ENCODE measurements at regions not wholly inside any gene's neighbourhood (a gene's known extent, or its start where the extent isn't known, plus 50 kb on each side); places are given as distances from the start of the nearest gene placed in this dataset.
"Not testable (repeated sequence)": the region's sequence is repeated elsewhere in the genome, so short reads cannot be mapped to it uniquely, and the experiment has no call there.

GRCh38 chr1:94754570-94754969 lies 65.6 kb upstream of the SLC44A3 start:
- H3K4me1 Mint-ChIP-seq (ENCODE audit: low read depth, unreplicated experiment): peaks cover 7% of the 10 kb centered on the region
- peaks cover 8% of the 10 kb centered on the region for H3K9me3 Mint-ChIP-seq (ENCODE audit: unreplicated experiment)
- intact Hi-C loops (cut with micrococcal nuclease; ENCODE audit: unreplicated experiment): no loop called here

DNA sequence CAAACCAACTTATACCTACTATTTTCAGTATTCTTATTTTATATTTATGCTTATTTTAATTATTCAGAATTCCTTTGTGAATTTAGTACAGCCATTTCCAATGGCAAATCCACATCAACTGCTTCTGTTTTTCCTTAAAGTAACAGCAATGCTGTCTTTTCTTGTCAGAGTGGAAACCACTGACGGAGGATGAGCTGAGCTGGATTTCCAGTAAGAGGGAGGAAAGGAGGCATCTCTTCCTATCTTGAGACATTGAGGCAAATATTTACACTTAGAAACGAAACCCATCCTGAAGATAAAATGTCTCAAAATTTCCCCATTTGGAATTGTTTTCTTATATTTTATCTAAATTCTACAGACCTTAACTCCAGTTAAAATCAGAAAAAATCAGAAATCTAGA lies 66.1 kb upstream of the SLC44A3 start:
- Histone ChIP-seq H3K4me3 (ENCODE audit: low read depth, low read length) (no peak overlapping the region), H3K36me3 (ENCODE audit: control insufficient read depth, insufficient read depth, low read length) (no peaks in the 10 kb centered on the region), H3K27me3 (replicated peaks; ENCODE audit: control insufficient read depth, insufficient read depth, low read length) (no peaks in the 10 kb centered on the region), H3K4me1 (no peaks in the 10 kb centered on the region), H3K9me3 (no peaks in the 10 kb centered on the region)
- POLR2A ChIA-PET: no interaction called here
- no peak for DNase-seq
- Mint-ChIP-seq H3K27ac (ENCODE audit: unreplicated experiment) (no peak overlapping the region), H3K36me3 (ENCODE audit: insufficient read depth, unreplicated experiment) (no peaks in the 10 kb centered on the region), H3K4me1 (ENCODE audit: low read depth, unreplicated experiment) (peaks cover 7% of the 10 kb centered on the region), H3K27me3 (ENCODE audit: insufficient read depth, unreplicated experiment) (no peaks in the 10 kb centered on the region), H3K4me3 (ENCODE audit: unreplicated experiment) (no peak overlapping the region), H3K9me3 (ENCODE audit: unreplicated experiment) (peaks cover 10% of the 10 kb centered on the region)
- no TSS peak for BruUV-seq (replicated peaks)
- CTCF ChIA-PET: no interaction called here
- TF ChIP-seq CTCF (IDR thresholded peaks at IDR 0.05; ENCODE audit: insufficient read depth in 1 of 2, low read depth in 1 of 2, low read length in 1 of 2, severe bottlenecking in 1 of 2, unreplicated experiment in 1 of 2): no peak
- intact Hi-C loops (cut with micrococcal nuclease; ENCODE audit: unreplicated experiment): no loop called here

More at GRCh38 chr1:94754570-94754969, 65.6 kb upstream of the SLC44A3 start:
- no peaks in the 10 kb centered on the region for H3K27me3 Mint-ChIP-seq (ENCODE audit: insufficient read depth, unreplicated experiment)
- no peak overlapping the region for H3K27ac Mint-ChIP-seq (ENCODE audit: unreplicated experiment)
- Histone ChIP-seq H3K4me3 (ENCODE audit: low read depth, low read length) (no peak overlapping the region), H3K36me3 (ENCODE audit: control insufficient read depth, insufficient read depth, low read length) (no peaks in the 10 kb centered on the region), H3K4me1 (no peaks in the 10 kb centered on the region), H3K27me3 (replicated peaks; ENCODE audit: control insufficient read depth, insufficient read depth, low read length) (no peaks in the 10 kb centered on the region), H3K9me3 (no peaks in the 10 kb centered on the region)
- H3K36me3 Mint-ChIP-seq (ENCODE audit: insufficient read depth, unreplicated experiment): no peaks in the 10 kb centered on the region
- H3K4me3 Mint-ChIP-seq (ENCODE audit: unreplicated experiment): no peak overlapping the region
- ChIA-PET CTCF (no interaction called here), POLR2A (no interaction called here)
- DNase-seq: no peak
- BruUV-seq (replicated peaks): no TSS peak
- TF ChIP-seq CTCF (IDR thresholded peaks at IDR 0.05; ENCODE audit: insufficient read depth in 1 of 2, low read depth in 1 of 2, low read length in 1 of 2, severe bottlenecking in 1 of 2, unreplicated experiment in 1 of 2): no peak

DNA sequence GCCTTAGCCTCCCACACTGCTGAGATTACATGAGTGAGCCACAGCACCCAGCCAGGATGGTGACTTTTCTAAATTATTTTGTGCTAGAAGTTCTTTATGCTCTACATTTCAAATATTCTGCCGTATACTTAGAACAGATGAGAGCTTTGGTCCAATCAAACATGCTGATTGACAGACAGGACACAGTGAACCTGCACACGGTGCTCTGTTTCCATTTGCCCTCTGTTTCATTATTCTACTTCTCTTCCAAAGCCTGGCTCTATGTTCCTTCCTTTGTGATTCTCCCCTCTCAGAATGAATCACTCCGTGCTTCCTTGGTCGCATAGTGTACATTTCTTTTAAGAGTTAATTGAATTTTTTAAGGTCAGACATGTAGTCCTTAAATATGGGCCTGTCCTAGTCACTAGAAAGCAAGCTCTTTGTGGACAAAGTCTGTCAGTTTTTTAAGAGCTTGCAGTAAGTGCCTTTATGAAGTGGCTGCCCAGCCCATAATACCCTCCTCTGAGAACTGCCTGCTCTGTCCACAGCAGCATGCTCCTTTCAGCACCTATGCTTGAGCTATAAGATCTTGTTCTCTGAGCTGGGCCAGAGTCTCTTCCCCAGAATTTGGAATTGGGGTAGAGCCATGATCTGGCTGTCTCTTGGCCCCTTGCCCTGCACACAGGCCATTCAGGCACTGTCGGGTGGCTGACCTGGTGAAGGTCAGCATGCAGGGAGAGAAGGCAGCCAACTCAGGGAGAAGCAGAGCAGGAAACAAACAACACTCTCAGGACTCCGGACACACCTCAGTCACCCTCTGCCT lies 66.8 kb upstream of the SLC44A3 start:
- intact Hi-C loops (cut with micrococcal nuclease; ENCODE audit: unreplicated experiment): no loop called here
- Histone ChIP-seq H3K4me3 (ENCODE audit: low read depth, low read length) (no peak overlapping the region), H3K4me1 (no peaks in the 10 kb centered on the region), H3K9me3 (no peaks in the 10 kb centered on the region), H3K36me3 (ENCODE audit: control insufficient read depth, insufficient read depth, low read length) (no peaks in the 10 kb centered on the region), H3K27me3 (replicated peaks; ENCODE audit: control insufficient read depth, insufficient read depth, low read length) (no peaks in the 10 kb centered on the region)
- no peak overlapping the region for H3K4me3 Mint-ChIP-seq (ENCODE audit: unreplicated experiment)
- no peak for DNase-seq
- peaks cover 10% of the 10 kb centered on the region for H3K9me3 Mint-ChIP-seq (ENCODE audit: unreplicated experiment)
- H3K36me3 Mint-ChIP-seq (ENCODE audit: insufficient read depth, unreplicated experiment): no peaks in the 10 kb centered on the region
- H3K27ac Mint-ChIP-seq (ENCODE audit: unreplicated experiment): no peak overlapping the region
- ChIA-PET CTCF (no interaction called here), POLR2A (no interaction called here)
- H3K4me1 Mint-ChIP-seq (ENCODE audit: low read depth, unreplicated experiment): peaks cover 7% of the 10 kb centered on the region
- no TSS peak for BruUV-seq (replicated peaks)
- TF ChIP-seq CTCF (IDR thresholded peaks at IDR 0.05; ENCODE audit: insufficient read depth in 1 of 2, low read depth in 1 of 2, low read length in 1 of 2, severe bottlenecking in 1 of 2, unreplicated experiment in 1 of 2): no peak
- no peaks in the 10 kb centered on the region for H3K27me3 Mint-ChIP-seq (ENCODE audit: insufficient read depth, unreplicated experiment)

DNA sequence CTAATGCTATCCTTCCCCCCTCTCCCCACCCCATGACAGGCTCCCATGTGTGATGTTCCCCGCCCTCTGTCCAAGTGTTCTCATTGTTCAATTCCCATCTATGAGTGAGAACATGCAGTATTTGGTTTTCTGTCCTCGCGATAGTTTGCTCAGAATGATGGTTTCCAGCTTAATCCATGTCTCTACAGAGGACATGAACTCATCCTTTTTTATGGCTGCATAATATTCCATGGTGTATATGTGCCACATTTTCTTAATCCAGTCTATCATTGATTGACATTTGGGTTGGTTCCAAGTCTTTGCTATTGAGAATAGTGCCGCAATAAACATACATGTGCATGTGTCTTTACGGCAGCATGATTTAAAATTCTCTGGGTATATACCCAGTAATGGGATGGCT lies 68.7 kb upstream of the SLC44A3 start:
- H3K27me3 Mint-ChIP-seq (ENCODE audit: insufficient read depth, unreplicated experiment); DNase-seq; H3K27ac Mint-ChIP-seq (ENCODE audit: unreplicated experiment); H3K4me3 ChIP-seq (ENCODE audit: low read depth, low read length); intact Hi-C loops (cut with micrococcal nuclease; ENCODE audit: unreplicated experiment); H3K27me3 ChIP-seq (replicated peaks; ENCODE audit: control insufficient read depth, insufficient read depth, low read length); H3K4me1 ChIP-seq; BruUV-seq (replicated peaks); H3K9me3 ChIP-seq; H3K4me3 Mint-ChIP-seq (ENCODE audit: unreplicated experiment); POLR2A ChIA-PET; CTCF ChIA-PET; H3K36me3 ChIP-seq (ENCODE audit: control insufficient read depth, insufficient read depth, low read length); H3K4me1 Mint-ChIP-seq (ENCODE audit: low read depth, unreplicated experiment); H3K36me3 Mint-ChIP-seq (ENCODE audit: insufficient read depth, unreplicated experiment): not testable (repeated sequence)
- H3K9me3 Mint-ChIP-seq (ENCODE audit: unreplicated experiment): peaks cover 10% of the 10 kb centered on the region
